ENCODE measurements at regions not wholly inside any gene's neighbourhood (a gene's known extent, or its start where the extent isn't known, plus 50 kb on each side); places are given as distances from the start of the nearest gene placed in this dataset.

DNA sequence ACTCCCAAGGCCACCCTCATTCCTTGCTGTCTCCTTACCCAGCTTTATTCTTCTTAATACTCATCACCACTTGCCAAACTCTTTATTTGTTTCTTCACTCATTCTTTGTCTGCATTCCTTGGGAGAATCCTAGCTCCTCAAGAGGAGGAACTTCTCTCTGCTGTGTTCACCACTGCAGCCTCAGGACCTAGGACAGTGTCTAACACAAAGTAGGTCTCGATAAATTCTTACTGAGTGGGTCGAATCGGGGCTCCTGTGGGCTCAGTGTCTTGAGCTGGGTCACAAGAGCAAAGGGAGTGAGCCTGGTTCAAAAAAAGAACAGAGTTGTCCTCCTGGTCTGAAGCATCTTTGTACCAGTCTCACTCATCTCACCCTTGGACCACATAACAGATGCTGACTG, 224.1 kb upstream of the TMEM132C start:
- no peaks in the 10 kb centered on the region for H4K20me1 ChIP-seq (replicated peaks; ENCODE audit: control insufficient read depth, extremely low read depth, insufficient read depth, low read length)
- no peaks in the 10 kb centered on the region for H3K36me3 ChIP-seq (ENCODE audit: control insufficient read depth in 2 of 2, extremely low read depth in 1 of 2, insufficient read depth in 2 of 2, low read length in 2 of 2)
- H3K79me2 ChIP-seq (ENCODE audit: control insufficient read depth, insufficient read depth, low read length) = no peaks in the 10 kb centered on the region
- dilution Hi-C loops (cut with MboI; ENCODE audit: extremely low pct_ligation_motif_present, low sequenced_read_pairs) = no loop called here
- no peak overlapping the region for H3K4me3 ChIP-seq (replicated peaks in 1 of 3; ENCODE audit: insufficient read depth in 1 of 3, low read depth in 1 of 3, low read length in 3 of 3)
- FAIRE-seq (no peak), DNase-seq (ENCODE audit: low read depth, low spot score) (no peak)
- TF ChIP-seq FOS (IDR thresholded peaks at IDR 0.05; ENCODE audit: borderline replicate concordance, insufficient read depth, low read length) = no peak
- TF ChIP-seq, protein P1, sequence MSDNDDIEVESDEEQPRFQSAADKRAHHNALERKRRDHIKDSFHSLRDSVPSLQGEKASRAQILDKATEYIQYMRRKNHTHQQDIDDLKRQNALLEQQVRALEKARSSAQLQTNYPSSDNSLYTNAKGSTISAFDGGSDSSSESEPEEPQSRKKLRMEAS (IDR thresholded peaks at IDR 0.05; ENCODE audit: insufficient read depth, insufficient read length) = no peak
- TF ChIP-seq, protein P2, sequence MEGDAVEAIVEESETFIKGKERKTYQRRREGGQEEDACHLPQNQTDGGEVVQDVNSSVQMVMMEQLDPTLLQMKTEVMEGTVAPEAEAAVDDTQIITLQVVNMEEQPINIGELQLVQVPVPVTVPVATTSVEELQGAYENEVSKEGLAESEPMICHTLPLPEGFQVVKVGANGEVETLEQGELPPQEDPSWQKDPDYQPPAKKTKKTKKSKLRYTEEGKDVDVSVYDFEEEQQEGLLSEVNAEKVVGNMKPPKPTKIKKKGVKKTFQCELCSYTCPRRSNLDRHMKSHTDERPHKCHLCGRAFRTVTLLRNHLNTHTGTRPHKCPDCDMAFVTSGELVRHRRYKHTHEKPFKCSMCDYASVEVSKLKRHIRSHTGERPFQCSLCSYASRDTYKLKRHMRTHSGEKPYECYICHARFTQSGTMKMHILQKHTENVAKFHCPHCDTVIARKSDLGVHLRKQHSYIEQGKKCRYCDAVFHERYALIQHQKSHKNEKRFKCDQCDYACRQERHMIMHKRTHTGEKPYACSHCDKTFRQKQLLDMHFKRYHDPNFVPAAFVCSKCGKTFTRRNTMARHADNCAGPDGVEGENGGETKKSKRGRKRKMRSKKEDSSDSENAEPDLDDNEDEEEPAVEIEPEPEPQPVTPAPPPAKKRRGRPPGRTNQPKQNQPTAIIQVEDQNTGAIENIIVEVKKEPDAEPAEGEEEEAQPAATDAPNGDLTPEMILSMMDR (IDR thresholded peaks at IDR 0.05; ENCODE audit: extremely low read depth in 1 of 2, insufficient read depth in 1 of 2, low read depth in 1 of 2, low read length in 2 of 2) = no peak
- no peak for TF ChIP-seq GATA2 (IDR thresholded peaks at IDR 0.05; ENCODE audit: insufficient read depth, insufficient read length, low read depth, low read length)
- TF ChIP-seq POLR2AphosphoS5 (IDR thresholded peaks at IDR 0.05; ENCODE audit: insufficient read depth, low read depth, low read length) = no peak
- no peak for TF ChIP-seq JUN (IDR thresholded peaks at IDR 0.05; ENCODE audit: borderline replicate concordance, insufficient read depth, insufficient read length, low read depth)
- no peak for TF ChIP-seq POLR2A (IDR thresholded peaks at IDR 0.05; ENCODE audit: low read depth, low read length)
- TF ChIP-seq EZH2 (IDR thresholded peaks at IDR 0.05; ENCODE audit: borderline replicate concordance, low read depth, low read length, severe bottlenecking) = no peak
- TF ChIP-seq MYC (IDR thresholded peaks at IDR 0.05; ENCODE audit: low read depth, low read length) = no peak
- no peak overlapping the region for H2AFZ ChIP-seq (ENCODE audit: low read depth, low read length)
- H3K9me3 ChIP-seq (replicated peaks; ENCODE audit: control insufficient read depth, insufficient read depth, low read length) = peaks cover 14% of the 10 kb centered on the region
- no peaks in the 10 kb centered on the region for H3K27me3 ChIP-seq (ENCODE audit: control insufficient read depth in 2 of 2, insufficient read depth in 2 of 2, low read length in 2 of 2)
- H3K4me2 ChIP-seq (ENCODE audit: insufficient read depth, low read length) = no peak overlapping the region
- ChIA-PET CTCF (no interaction called here), POLR2A (no interaction called here)
- H3K9me1 ChIP-seq (replicated peaks; ENCODE audit: control insufficient read depth, extremely low read depth, insufficient read depth, low read length) = no peaks in the 10 kb centered on the region
- H3K27ac ChIP-seq (ENCODE audit: insufficient read depth, low read depth, low read length) = no peak overlapping the region
- intact Hi-C loops (cut with micrococcal nuclease) = no loop called here
- H3K9ac ChIP-seq (replicated peaks; ENCODE audit: extremely low read depth, insufficient read depth, low read length) = no peak overlapping the region
- no TSS peak for BruUV-seq (replicated peaks)
- H3K4me1 ChIP-seq (ENCODE audit: control insufficient read depth, extremely low read depth, insufficient read depth, low read length) = no peaks in the 10 kb centered on the region

Data from endothelial cell of umbilical vein (primary cell).